NCI-H82 (cell line): ENCODE measurements at regions not wholly inside any gene's neighbourhood (a gene's known extent, or its start where the extent isn't known, plus 50 kb on each side); places are given as distances from the start of the nearest gene placed in this dataset.
"Not testable (repeated sequence)": the region's sequence is repeated elsewhere in the genome, so short reads cannot be mapped to it uniquely, and the experiment has no call there.

Experiments used
- DNase-seq: peaks from one replicate; lab custom pipeline; 2025; lab: John Stamatoyannopoulos, UW

GRCh38 chr2:188645986-188646385 lies 328.2 kb upstream of the COL3A1 start:
- DNase-seq: peak; percentile 13

DNA sequence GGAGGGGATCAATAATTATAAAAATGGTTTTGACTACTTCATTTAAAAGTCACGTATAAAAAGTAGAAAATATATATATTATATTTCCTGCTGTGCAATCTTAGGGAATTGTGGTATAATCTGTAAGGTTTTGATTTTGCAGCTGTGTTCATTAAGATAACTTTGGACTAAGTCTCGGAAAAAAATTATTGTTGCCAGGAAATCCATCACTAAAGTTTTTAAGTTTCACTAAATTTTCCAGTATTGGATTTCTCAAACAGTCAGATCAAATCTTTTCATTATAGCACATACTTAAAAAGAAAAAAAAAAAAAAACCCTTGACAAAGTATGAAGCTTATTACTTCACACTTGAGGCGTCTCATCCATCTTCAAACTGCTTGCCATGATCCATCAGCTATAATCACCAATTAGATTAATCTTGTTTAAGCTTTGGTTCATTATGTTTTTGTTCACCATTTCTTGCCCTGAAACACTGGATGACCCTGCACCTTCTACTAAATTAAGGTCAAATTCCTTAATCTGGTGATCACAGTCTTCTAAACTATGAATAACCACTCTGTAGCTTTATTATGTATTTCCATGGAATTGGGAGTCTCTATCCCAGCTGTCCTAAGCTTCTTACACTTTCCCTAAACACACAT lies 326.6 kb upstream of the COL3A1 start:
- peak; percentile 83 for DNase-seq

DNA sequence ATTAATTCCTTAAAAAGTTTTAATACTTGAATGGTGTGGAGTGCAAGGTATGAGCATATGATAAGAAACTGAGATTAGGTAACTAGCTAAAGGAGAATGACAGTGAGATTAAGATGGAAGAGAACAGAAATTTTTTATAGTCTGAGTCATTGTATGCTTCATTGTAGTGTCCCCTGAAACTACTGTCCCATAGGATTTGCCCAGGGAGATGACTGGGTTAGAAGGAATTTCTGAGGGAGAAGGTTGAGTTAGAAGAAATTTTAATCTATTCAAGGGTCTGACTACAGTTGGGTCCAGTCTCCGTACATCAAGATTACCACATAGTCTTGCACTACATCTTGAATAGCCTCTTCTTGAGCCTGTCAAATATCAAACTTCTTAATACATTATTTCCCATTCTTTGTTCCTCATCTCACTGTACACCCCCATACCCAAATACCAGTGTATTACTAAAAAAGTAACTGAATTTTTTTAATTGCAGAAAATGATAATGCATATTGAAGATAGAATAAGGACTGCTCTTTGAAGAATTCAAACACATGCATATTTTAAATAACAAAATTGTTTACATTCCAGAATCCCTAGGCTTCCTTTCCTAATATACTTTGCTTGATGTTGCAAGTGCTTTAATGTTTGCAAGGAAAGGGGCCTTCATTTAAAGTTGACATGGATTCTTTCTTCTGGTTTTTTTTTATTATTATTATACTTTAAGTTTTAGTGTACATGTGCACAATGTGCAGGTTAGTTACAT lies 314.3 kb upstream of the COL3A1 start:
- DNase-seq: no peak

GRCh38 chr2:188663301-188663700 lies 310.9 kb upstream of the COL3A1 start:
- no peak for DNase-seq

DNA sequence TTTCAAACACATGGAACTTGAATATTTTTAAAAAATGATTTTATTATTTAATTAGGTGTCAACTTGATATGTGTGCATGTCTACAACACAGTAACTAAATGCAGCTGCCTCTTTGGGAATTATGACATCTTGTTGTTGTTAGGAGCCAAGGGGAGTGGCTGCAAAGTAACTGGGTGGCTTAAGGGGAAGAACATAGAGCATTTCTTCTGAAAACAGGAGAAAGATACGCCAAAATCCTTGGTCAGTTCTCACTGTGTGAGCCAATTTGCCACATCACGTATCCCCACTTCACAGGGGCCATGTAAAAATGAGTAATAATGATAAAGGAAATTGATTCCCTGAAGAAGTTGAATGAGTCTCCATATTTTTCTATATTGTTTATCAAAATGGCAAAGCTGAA lies 309.8 kb upstream of the COL3A1 start:
- DNase-seq: no peak

DNA sequence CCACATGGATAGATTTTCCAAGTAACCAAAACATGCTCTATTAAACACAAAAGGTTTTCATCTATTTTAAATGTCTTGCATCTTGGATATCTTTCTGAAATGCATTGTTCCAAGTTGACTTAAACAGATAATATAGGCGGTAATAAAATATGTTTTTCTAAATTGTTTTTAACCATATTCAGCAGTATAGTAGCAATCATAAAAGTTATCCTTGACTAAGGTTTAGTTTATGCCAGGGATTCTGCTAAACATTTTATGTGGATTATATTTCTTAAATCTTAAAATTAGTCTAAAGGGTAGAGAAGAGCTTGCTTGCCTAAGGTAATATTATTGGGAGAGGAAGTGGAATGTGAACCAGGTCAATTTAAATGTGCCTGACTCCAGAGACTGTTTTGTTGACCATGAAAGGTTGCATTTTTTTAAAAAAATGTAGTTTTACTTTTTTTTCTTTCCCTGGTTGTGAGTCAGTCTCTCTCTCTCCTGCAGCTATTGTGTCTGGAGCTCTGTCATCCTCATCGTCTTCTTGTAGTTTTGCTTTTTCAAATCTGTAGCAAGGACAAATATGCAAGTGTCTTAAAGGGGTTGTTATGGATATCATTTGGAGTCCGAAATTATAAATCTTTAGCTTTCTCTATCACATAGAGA lies 309.1 kb upstream of the COL3A1 start:
- no peak for DNase-seq

GRCh38 chr2:188665727-188666304 lies 308.4 kb upstream of the COL3A1 start:
- DNase-seq: no peak

- no peak for DNase-seq
Observed at GRCh38 chr2:188666503-188666902, 307.7 kb upstream of the COL3A1 start.

DNA sequence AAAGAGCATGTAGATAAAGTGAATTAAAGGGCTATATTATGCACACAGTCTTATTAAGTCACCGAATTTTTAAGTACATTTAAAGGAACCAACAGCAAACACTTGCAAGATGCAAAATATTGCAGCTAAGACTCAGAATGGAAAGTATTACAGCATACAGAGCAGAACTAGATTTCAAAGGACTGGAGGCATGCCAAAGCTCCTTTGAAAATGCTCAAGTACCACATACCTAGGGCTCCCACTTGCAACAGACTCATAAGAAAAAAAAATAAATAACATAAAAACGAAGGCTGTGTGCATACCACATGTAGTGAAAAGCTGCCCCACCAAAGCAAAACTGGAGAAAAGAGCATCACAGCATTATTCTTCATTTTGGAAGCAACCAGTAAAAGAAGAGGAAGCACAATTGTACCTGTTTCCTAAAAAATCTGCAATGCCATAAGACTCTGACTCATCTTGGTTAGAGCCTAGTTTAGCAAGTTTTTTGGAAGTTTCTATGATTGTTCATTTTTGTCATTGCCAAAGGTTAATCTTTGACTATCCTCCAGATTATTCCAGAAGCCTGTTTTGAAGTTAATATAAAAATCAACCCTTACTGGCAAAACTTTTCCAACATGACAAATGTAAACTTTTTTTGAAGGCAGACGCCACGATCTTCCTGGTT lies 306.0 kb upstream of the COL3A1 start:
- no peak for DNase-seq

DNA sequence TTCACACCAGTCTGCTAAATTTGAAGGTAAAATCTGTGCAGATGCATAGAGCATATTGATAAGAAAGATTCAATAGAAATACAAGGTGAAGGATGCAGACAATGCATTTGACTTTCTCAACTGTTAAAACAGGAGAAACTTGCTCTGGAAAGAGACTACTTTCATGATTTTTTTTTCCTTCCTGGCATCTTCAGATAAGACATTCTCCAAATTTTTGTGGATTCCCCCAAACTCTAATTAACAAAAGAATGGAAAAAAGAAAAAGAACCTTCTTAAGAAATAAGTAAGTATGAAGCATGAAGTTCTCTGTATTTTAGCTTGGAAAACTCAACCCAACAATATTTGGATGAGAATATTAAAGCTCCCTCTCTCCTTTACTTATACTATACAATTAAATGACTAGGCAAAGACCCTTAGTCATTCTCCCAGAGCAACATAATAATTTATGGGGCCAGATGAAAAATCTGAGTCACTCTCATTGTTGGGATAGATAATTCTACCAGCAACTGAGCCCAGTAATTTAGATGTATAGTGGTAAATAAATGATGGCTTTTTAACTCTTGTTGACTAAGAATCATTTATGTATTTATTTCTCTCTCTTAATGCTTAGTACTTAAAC lies 298.7 kb upstream of the COL3A1 start:
- DNase-seq: no peak

GRCh38 chr2:188676010-188676400 lies 298.2 kb upstream of the COL3A1 start:
- peak; percentile 40 for DNase-seq

DNA sequence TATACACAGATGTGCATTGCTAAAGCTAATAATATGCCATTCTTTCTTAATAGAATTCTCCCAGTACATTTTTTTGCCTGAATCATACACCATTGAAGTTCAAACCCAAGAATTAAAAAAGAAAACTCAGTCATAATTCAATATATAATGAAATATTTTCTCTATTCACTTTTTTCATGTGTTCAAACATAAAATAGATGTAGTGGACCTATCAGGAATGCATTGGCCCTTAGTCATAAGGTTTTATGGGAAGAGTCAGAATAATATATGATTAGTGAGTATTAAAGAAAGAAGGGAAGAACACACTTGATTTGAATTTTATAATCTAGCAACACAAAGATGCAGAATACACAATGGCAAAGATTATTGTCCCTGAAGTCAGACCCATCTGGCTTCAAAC lies 297.0 kb upstream of the COL3A1 start:
- no peak for DNase-seq

- no peak for DNase-seq
Observed at GRCh38 chr2:188678882-188679281, 295.3 kb upstream of the COL3A1 start.

- no peak for DNase-seq
Observed at GRCh38 chr2:188682838-188683237, 291.3 kb upstream of the COL3A1 start.

GRCh38 chr2:188684795-188685194 lies 289.4 kb upstream of the COL3A1 start:
- DNase-seq: no peak

DNA sequence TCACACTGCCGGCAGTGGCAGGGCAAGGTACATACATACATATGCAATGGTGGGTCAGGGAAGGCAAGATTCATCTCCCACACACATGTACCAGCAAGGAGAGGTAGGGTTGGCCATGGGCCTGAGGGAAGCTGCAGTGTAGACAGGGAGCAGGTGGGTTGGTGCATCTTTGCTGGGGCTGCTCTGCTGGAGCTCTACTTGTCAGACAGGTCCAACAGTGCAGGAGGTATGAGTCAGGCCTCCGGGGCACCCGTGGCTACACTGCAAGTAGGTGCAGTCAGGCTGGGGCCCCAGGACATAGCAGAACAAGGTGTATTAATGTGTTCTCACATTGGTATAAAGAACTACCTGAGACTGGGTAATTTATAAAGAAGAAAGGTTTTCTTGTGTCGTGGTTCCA lies 281.1 kb upstream of the COL3A1 start:
- DNase-seq: no peak

DNA sequence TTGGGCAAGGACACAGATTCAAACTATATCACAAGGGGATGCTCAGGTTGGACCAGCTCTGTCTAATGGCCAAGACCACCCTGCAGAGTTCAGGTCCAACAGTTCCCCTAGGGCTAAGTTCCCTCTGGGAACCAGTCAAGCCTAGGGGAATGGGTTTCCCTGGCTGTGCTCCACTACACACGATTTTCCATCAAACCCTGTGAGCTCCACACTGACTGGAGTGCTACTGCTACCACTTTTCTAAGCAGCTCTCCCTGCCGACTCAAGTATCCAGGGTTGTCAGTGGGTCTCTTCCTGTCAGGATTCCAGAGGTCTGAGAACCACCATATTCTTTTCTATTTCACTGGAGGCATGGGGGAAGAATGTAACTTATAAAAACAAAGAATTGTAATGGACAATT lies 280.4 kb upstream of the COL3A1 start:
- DNase-seq: no peak

DNA sequence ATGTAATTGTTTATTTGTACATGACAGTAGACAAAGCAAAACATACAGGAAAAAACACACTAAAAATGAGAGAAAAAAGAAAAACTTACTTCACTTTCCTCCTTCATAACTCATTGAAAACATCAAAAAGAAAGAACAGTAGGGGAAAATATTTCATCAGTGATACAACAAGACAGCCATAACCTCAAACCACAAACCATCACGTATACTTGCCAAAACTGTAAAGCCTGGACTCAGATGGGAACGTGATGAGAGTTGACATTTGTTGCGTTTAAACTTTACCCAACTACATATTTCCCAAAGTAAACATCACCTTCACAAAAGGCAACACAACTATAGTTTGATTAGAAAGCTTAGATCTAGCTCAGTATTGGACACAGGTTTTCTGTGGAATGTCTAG lies 278.2 kb upstream of the COL3A1 start:
- DNase-seq: no peak

DNA sequence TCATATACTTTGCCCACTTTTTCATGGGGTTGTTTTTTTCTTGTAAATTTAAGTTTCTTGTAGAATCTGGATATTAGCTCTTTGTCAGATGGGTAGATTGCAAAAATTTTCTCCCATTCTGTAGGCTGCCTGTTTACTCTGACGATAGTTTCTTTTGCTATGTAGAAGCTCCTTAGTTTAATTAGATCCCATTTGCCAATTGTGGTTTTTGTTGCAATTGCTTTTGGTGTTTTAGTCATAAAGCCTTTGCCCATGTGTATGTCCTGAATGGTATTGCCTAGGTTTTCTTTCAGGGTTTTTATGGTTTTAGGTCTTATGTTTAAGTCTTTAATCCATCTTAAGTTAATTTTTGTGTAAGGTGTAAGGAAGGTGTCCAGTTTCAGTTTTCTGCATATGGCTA lies 276.0 kb upstream of the COL3A1 start:
- DNase-seq: not testable (repeated sequence)

DNA sequence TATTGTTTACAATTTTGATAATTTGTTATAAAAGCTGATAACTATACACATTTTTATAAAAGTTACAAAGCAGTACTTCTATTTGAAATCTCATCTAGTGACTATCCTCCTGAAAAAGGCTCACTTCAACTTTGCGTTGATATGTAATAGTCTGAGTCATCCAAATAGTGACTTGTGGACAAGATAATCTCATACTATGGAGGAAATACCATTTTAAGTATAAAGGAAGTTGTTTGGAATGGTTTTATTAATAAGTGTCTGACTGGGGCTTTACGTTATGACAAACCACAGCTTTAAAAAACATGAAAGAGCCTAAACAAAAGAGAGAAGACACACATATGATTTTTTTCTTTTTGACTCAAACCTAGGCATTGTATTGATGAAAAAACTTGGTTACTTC lies 272.3 kb upstream of the COL3A1 start:
- no peak for DNase-seq

DNA sequence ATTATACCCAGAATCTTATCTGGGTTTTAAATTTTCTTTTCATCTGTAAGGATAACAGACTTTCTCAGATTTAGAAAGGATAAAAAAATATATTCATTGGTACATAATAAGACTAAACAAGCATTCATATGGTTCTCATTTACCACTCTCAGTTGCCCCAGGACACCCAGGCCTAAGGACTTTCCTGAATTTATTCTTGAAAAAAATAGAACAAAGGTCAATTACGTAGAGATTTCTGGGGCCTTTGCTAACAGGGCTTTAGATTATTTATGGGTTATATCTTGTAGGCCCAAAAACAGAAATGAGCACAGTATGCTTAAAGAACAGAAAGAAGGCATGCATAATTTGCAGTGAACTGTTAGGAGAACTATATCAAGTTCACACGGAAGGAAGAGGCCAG lies 269.0 kb upstream of the COL3A1 start:
- no peak for DNase-seq

DNA sequence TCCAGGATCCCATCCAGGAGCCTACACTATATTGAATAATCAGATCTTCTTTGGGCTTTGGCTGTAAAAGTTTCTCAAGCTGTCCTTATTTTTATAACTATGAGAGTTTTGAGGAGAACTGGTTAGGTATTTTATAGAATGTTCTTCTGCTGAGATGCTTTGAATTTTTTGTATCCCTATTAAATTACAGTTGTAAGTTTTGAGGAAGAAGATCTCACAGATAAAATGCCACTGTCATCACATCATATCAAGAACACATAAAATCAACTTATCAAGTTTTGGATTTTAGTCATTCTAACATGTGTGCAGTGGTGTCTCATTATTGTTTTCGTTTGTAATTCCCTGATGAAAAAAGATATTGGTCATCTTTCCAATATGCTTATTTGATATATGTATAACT lies 260.2 kb upstream of the COL3A1 start:
- DNase-seq: no peak
